BJ (cell line): ENCODE measurements at regions not wholly inside any gene's neighbourhood (a gene's known extent, or its start where the extent isn't known, plus 50 kb on each side); places are given as distances from the start of the nearest gene placed in this dataset.

Source experiments
- CTCF ChIA-PET: fragments of 350-600 bp; formaldehyde crosslinking; extraction: SDS; loops from one replicate; lab custom pipeline; 2021; ENCODE audit warnings: antibody characterized with exemption, inconsistent platforms; lab: Yijun Ruan, JAX
- POLR2A ChIA-PET: fragments of 300-600 bp; sonication (Branson Sonifier 250); formaldehyde crosslinking; extraction: SDS; loops from one replicate; lab custom pipeline; 2021; ENCODE audit warnings: antibody characterized with exemption; lab: Charles Lee
- DNase-seq: peaks from one replicate; pipeline ENCODE4 v3.0.0-alpha.2; 2011; ENCODE audit warnings: low read depth
- H3K27me3 ChIP-seq: 2 replicates; pipeline ENCODE4 v1.6.0; 2011; ENCODE audit warnings: low read length; ENCODE audit not compliant: control insufficient read depth, insufficient read depth
- H3K36me3 ChIP-seq: 2 replicates; pipeline ENCODE4 v1.5.1; 2011; ENCODE audit warnings: low read length; ENCODE audit not compliant: control insufficient read depth, insufficient read depth
- H3K4me3 ChIP-seq: 2 replicates; pipeline ENCODE4 v1.5.1; 2011; ENCODE audit warnings: low read depth, mild to moderate bottlenecking, control low read depth, low read length
- CTCF ChIP-seq: IDR thresholded peaks from 2 replicates; pipeline ENCODE4 v1.5.1; 2011; ENCODE audit warnings: low read depth, mild to moderate bottlenecking, control low read depth, inconsistent platforms, low read length, moderate library complexity; ENCODE audit not compliant: insufficient read depth

DNA sequence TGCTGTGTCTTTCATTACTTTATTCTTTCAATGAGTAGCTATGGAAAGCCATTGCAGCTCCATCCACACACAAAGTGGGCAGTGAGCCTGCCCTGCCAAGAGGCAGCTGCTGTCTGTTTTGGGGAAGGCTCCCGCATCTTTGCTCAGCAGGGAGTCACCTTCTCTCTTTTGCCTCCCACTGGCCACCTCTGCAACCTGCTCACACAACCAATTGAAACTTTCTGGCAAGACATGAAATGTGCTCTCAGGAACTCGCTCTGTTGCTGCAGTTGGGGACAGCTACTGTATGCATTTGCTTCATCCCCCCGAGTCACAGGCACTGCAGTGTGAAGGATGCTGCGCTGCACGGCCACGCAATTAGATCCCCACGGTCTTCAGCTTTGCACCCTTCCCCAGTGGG is 244.8 kb upstream of the NFE2L3 start:
- TF ChIP-seq CTCF, result no peak
- POLR2A ChIA-PET, result no interaction called here
- DNase-seq, result no peak
- no peak overlapping the region for H3K4me3 ChIP-seq
- no peaks in the 10 kb centered on the region for H3K36me3 ChIP-seq
- H3K27me3 ChIP-seq, result no peaks in the 10 kb centered on the region
- CTCF ChIA-PET, result interaction anchor here (0.7 to 6.3 kb wide), 2 partner anchors 12 to 155 kb away, joined by 3 to 50 read pairs; no protein-coding TSS in a partner anchor

- DNase-seq, result no peak
- ChIA-PET POLR2A (no interaction called here), CTCF (interaction anchor here (6.3 kb wide), 1 partner anchor 13 kb away, joined by 50 read pairs; no protein-coding TSS in a partner anchor)
- H3K36me3 ChIP-seq, result no peaks in the 10 kb centered on the region
- H3K4me3 ChIP-seq, result no peak overlapping the region
- no peaks in the 10 kb centered on the region for H3K27me3 ChIP-seq
- TF ChIP-seq CTCF, result no peak
These were observed 244.3 kb upstream of the NFE2L3 start for GRCh38 chr7:25907731-25908130.

DNA sequence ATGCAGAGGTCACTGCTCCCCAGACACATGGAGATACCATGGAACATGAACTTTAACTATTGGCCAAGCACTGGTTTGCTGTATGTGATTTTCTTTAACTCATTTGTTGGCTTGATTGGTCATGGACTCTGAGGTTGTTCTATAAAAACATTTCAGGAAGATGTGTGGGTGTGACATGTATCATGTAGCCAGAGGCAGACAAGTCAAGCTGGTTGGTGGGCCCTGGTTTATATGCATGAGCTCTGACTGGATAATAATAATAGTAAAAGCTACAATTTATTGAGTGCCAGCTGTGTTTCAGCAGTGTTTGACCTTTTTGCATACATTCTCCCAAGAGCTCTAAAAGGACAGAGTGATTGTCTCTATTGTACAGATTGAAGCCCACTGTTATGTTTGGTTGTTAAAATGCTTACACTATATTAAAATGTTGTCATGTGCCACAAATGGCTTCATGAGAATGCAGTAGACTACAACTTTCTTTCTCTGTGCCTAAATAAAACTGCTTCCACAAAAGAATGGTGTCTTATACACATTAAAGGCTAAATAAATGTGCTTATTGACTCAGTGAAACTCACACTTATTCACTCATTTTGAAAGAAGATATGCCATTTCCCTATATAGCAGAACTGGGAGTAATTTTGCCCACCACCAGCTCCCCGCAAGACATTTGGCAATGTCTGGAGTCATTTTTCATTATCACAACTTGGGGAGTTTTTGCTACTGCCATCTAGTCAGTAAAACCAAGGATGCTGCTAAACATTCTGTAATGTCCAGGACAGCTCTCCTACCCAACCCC is 243.6 kb upstream of the NFE2L3 start:
- Histone ChIP-seq H3K4me3 (no peak overlapping the region), H3K27me3 (no peaks in the 10 kb centered on the region), H3K36me3 (no peaks in the 10 kb centered on the region)
- no peak for DNase-seq
- no peak for TF ChIP-seq CTCF
- ChIA-PET CTCF (interaction anchor here (1.3 to 6.3 kb wide), 2 partner anchors 13 to 457 kb away, joined by 6 to 50 read pairs; no protein-coding TSS in a partner anchor), POLR2A (no interaction called here)

GRCh38 chr7:25911738-25912607 is 240.0 kb upstream of the NFE2L3 start:
- Histone ChIP-seq H3K27me3 (no peaks in the 10 kb centered on the region), H3K36me3 (no peaks in the 10 kb centered on the region), H3K4me3 (no peak overlapping the region)
- CTCF ChIA-PET, result no interaction called here
- no peak for DNase-seq
- no peak for TF ChIP-seq CTCF
- POLR2A ChIA-PET, result no interaction called here
